Glomerular visceral epithelial cell (primary cell): ENCODE measurements at regions not wholly inside any gene's neighbourhood (a gene's known extent, or its start where the extent isn't known, plus 50 kb on each side); places are given as distances from the start of the nearest gene placed in this dataset.

Source experiments
- DNase-seq: peaks from one replicate; pipeline ENCODE4 v3.0.0-alpha.2; 2016; ENCODE audit errors: extremely low spot score

GRCh38 chr2:57509189-57509588 lies 537.4 kb upstream of the VRK2 start:
- no peak for DNase-seq

GRCh38 chr2:57510704-57511103 lies 535.9 kb upstream of the VRK2 start:
- DNase-seq: no peak

- no peak for DNase-seq
Measured at GRCh38 chr2:57515366-57515765, 531.2 kb upstream of the VRK2 start.

GRCh38 chr2:57516698-57517340 lies 529.8 kb upstream of the VRK2 start:
- peak; percentile 24 for DNase-seq

GRCh38 chr2:57523304-57523703 lies 523.3 kb upstream of the VRK2 start:
- no peak for DNase-seq

GRCh38 chr2:57527685-57528084 lies 518.9 kb upstream of the VRK2 start:
- DNase-seq: no peak

- DNase-seq: no peak
Measured at GRCh38 chr2:57528499-57528898, 518.1 kb upstream of the VRK2 start.

- no peak for DNase-seq
Measured at GRCh38 chr2:57534358-57534757, 512.2 kb upstream of the VRK2 start.

GRCh38 chr2:57536535-57537231 lies 509.9 kb upstream of the VRK2 start:
- no peak for DNase-seq

- no peak for DNase-seq
Measured at GRCh38 chr2:57539761-57540160, 506.8 kb upstream of the VRK2 start.

GRCh38 chr2:57542081-57542480 lies 504.5 kb upstream of the VRK2 start:
- DNase-seq: peak; percentile 32

GRCh38 chr2:57543211-57543610 lies 503.4 kb upstream of the VRK2 start:
- DNase-seq: no peak

- no peak for DNase-seq
Measured at GRCh38 chr2:57544624-57545023, 502.0 kb upstream of the VRK2 start.

GRCh38 chr2:57546478-57546877 lies 500.1 kb upstream of the VRK2 start:
- DNase-seq: no peak

- DNase-seq: no peak
Measured at GRCh38 chr2:57549642-57550102, 496.9 kb upstream of the VRK2 start.

- DNase-seq: no peak
Measured at GRCh38 chr2:57550912-57551311, 495.7 kb upstream of the VRK2 start.

- no peak for DNase-seq
Measured at GRCh38 chr2:57552885-57553284, 493.7 kb upstream of the VRK2 start.

GRCh38 chr2:57554348-57554747 lies 492.3 kb upstream of the VRK2 start:
- no peak for DNase-seq

- DNase-seq: no peak
Measured at GRCh38 chr2:57558312-57558711, 488.3 kb upstream of the VRK2 start.

- DNase-seq: no peak
Measured at GRCh38 chr2:57562495-57562894, 484.1 kb upstream of the VRK2 start.

GRCh38 chr2:57563015-57563414 lies 483.6 kb upstream of the VRK2 start:
- no peak for DNase-seq

- no peak for DNase-seq
Measured at GRCh38 chr2:57567245-57567644, 479.4 kb upstream of the VRK2 start.

GRCh38 chr2:57569396-57569795 lies 477.2 kb upstream of the VRK2 start:
- DNase-seq: no peak

- DNase-seq: no peak
Measured at GRCh38 chr2:57570961-57571360, 475.6 kb upstream of the VRK2 start.
